HG03565 (cell line): ENCODE measurements at regions not wholly inside any gene's neighbourhood (a gene's known extent, or its start where the extent isn't known, plus 50 kb on each side); places are given as distances from the start of the nearest gene placed in this dataset.

Experiments
- ATAC-seq: cut with Tn5 transposase; IDR thresholded peaks from one replicate; pipeline ENCODE4 v1.9.1; 2021; ENCODE audit warnings: mild to moderate bottlenecking, moderate library complexity; ENCODE audit not compliant: unreplicated experiment

DNA sequence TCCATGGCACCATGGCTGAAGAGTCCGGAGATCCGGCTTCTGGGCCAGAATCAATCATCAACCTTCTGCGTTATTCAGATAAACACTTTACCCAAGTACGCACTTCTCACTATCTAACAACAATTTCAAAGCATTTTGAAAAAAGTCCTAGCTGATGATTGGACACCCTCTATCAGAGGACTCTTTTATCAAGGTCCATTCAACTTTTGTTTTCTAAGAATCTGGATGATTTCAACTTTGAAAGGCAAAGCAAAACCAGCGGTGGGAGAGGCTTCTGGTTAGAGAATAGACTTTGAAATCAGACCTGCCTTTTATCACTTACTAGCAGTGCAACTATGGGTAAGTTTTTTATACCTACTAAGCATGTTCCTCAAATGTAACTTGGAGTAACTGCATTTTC lies 293.6 kb upstream of the TNP1 start:
- ATAC-seq: no peak

DNA sequence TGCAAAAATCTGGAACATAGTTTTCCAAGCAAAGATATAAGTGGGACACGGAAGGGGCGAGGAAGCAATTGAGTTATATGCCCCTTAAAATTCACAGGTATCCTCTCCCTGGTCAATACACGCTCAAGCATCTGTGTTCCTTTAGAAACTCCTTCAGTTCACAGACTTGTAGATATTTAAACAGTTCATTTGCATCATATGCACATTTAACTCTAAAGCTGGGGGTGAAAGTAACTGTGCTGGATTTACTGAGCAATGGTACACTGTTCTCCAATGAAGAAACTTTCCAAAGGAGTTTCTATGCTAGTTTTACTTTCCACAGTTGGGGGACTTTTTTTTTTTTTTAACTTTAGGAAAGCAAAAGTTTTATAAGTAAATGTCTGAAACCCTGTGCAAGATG lies 293.0 kb upstream of the TNP1 start:
- ATAC-seq: no peak

GRCh38 chr2:217151509-217152206 lies 291.8 kb upstream of the TNP1 start:
- no peak for ATAC-seq

DNA sequence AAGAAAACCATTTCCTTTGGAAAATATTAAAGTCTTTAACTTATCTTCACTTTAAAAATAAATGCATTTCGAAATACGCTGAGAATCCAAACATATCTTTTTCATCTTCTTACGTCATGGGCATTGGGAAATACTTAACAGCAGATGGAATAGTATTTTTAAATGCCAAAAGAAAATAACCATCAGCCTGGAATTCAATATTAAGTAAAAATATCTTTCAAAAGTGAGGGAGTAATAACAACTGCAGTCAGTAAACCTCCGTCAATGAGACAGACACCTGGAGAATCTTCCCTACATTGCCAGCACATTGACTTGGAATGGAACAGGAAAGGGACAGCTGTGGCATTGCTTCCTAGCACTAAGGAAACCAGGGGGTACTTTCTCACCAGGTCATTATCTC lies 290.4 kb upstream of the TNP1 start:
- no peak for ATAC-seq

GRCh38 chr2:217149087-217149660 lies 289.3 kb upstream of the TNP1 start:
- ATAC-seq: no peak

DNA sequence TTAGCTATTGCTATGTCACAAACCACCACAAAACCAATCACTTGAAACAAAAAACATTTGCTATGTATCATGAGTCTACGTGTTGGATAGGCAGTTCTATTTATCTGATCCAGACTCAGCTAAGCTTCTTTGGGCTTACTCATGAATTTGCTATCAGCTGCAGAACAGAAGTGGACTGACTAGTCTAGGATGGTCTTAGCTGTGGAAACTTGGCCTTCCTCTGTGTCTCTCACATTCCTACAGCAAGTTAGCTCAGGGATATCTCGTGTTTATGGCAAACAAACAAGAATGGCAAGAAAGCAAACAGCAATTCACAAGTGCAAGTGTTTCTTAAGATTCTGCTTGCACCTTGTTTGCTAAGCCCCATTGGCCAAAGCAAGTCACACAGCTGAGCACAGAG lies 288.0 kb upstream of the TNP1 start:
- no peak for ATAC-seq

- no peak for ATAC-seq
Measured at GRCh38 chr2:217146956-217147355, 287.1 kb upstream of the TNP1 start.

GRCh38 chr2:217142649-217143266 lies 282.9 kb upstream of the TNP1 start:
- no peak for ATAC-seq

DNA sequence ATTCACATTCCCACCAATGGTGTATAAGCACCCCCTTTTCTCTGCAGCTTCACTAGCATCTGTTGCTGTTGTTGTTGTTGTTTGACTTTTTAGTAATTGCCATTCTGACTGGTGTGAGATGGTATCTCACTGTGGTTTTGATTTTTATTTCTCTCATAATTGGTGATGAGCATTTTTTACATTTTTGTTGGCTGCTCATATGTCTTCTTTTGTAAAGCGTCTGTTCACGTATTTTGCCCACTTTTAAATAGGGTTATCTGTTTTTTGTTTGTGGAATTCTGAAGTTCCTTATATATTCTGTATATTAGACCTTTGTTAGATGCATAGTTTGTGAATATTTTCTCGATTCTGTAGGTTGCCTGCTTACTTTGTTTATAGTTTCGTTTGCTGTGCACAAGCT lies 278.4 kb upstream of the TNP1 start:
- ATAC-seq: no peak

DNA sequence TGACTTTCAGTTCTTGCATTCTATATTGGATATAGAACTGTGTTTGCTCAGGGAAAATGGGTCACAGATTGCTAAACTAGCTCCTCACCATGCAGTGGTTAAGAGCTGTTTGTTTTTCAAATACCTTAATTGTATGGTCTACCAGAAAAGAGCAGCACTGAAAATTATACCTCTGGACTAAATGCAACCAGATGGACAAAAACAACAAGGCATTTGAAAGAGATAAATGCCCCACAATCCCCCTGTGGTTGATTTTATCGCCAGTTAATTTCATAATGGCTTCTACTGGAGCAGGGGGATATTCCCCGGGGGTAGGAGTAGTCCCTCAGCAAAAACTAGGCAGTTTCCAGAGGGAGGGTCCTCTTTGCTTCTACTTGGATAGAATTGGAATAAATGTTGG lies 267.9 kb upstream of the TNP1 start:
- no peak for ATAC-seq

GRCh38 chr2:217125014-217125413 lies 265.1 kb upstream of the TNP1 start:
- ATAC-seq: no peak

DNA sequence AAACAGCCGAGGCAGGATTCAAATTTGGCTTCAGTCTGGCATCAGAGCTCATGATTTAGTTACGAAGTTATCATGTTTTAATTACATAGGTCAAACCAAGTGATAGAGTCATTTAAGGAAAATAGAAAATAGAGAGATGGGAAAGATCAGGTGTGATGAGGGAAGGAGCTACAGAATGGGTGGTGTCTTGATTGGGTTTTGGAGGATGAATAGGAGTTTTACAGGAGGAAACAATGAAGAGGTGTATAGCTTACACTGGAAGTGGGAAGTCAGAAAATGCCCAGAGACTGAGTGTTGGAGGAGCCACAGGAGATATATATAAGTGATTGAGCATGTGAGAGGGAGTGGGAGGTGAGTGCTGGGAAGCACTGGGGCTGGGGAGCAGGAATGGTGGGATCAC lies 264.2 kb upstream of the TNP1 start:
- ATAC-seq: no peak

DNA sequence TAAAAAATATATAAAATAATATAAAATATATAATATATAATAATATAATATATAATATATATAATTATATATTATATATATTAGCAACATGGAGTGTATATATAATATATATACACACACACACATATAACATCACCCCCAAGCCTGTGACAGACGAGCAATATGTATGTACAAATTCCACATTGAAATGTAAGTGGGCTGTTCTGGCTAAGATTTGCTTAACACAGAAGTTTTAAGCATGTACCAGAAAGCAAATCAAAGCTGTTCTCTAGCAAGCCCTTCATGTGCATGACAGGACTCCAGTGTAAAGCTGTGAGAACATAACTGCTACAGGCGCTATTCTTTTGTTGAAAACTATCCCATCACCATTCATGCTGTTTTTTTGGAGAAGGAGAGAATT lies 261.7 kb upstream of the TNP1 start:
- no peak for ATAC-seq

GRCh38 chr2:217120429-217120828 lies 260.6 kb upstream of the TNP1 start:
- ATAC-seq: no peak

GRCh38 chr2:217118559-217119284 lies 258.9 kb upstream of the TNP1 start:
- ATAC-seq: no peak

DNA sequence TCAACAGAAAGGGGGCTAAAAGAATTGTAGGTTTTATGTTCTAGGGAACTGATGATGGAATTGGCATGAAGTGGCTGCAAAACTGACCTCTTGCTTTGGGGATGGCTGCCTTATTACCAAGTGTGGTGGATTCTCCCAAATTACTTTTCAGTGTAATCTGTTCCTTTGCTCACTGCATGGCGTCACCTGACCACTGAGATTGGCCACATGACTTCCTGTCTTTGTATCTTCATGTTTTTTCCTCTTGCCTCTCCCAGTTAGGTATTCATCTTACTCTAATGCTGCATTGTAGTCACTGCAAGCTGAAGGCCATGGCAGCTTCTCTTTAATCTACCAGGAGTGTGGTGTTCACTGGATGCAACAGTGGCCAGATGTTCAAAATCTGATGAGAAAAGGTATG lies 257.7 kb upstream of the TNP1 start:
- no peak for ATAC-seq

GRCh38 chr2:217116610-217117009 lies 256.7 kb upstream of the TNP1 start:
- ATAC-seq: no peak

GRCh38 chr2:217114117-217114516 lies 254.3 kb upstream of the TNP1 start:
- no peak for ATAC-seq

DNA sequence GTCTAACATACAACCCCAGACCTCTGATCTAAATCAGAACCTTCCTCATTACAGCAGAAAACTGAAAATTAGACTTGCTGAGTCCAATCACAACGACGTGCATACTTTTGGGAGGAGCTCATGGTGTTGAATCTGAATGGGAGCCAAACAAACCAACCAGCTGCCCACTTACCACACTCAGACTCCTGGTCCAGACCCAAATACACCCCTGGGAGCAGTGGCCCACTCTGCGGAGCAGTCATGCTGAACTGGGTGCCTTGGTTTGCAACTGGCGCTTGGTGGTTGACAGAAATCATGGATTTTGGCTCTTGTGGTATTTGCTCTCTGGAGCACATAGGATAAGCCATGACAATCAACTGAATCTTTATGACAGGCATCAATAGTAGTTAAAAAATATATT lies 253.6 kb upstream of the TNP1 start:
- no peak for ATAC-seq

DNA sequence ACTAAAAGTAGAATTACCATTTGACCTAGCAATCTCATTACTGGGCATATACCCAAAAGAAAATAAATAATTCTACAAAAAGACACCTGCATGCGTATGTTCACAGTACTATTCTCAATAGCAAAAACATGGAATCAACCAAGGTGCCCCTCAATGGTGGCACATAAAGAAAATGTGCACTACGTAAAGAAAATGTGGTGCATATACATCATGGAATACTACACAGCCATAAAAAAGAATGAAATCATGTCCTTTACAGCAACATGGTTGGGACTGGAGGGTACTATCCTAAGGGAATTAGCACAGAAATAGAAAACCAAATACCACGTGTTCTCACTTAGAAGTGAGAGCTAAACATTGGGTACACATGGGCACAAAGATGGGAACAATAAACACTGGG lies 250.7 kb upstream of the TNP1 start:
- no peak for ATAC-seq

DNA sequence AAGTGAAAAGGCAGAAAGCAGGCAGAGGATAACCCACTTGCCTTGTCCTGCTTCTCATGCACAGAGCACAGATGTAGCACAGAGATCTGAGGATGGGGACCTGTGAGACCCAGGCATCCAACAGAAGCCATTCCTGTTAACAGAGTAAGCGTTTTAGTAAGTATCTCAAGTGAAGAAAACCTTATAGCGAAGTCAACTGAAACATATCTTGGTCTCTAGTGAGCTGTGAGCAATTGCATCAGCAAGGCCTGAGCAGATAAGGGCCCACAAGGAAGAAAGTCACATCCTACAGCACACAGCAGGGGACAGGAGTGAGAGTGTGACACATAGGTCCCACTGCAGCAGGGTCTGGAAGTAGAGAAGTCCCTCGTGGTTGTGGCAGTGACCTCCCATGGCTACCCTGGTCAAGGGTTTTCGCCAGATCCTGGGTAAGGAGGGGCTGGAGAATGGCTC lies 248.7 kb upstream of the TNP1 start:
- ATAC-seq: no peak

GRCh38 chr2:217108086-217108485 lies 248.2 kb upstream of the TNP1 start:
- ATAC-seq: no peak
